A549 (cell line): ENCODE measurements at regions not wholly inside any gene's neighbourhood (a gene's known extent, or its start where the extent isn't known, plus 50 kb on each side); places are given as distances from the start of the nearest gene placed in this dataset.

Experiments
- BCL3 ChIP-seq: fragments of >200 bp; sonication (Bioruptor Twin); formaldehyde crosslinking; IDR thresholded peaks from 3 replicates; pipeline ENCODE4 v1.6.1; 2016
- BHLHE40 ChIP-seq: IDR thresholded peaks from 2 replicates; pipeline ENCODE4 v1.6.1; 2012; ENCODE audit warnings: low read depth, low read length, inconsistent platforms
- CHD2 ChIP-seq: fragments of 150-350 bp; IDR thresholded peaks from 2 replicates; pipeline ENCODE4 v1.6.1; 2014; ENCODE audit warnings: low read length; ENCODE audit not compliant: partially characterized antibody
- CTCF ChIP-seq: fragments of >200 bp; sonication (Bioruptor Twin); formaldehyde crosslinking; IDR thresholded peaks from 3 replicates; pipeline ENCODE4 v1.5.1; 2016
- EHMT2 ChIP-seq: fragments of 200-600 bp; sonication (generic); IDR thresholded peaks from 2 replicates; pipeline ENCODE4 v1.6.1; 2016; ENCODE audit warnings: antibody characterized with exemption, low read depth, mild to moderate bottlenecking, moderate library complexity
- EP300 ChIP-seq, 2 experiments: fragments of >200 bp; sonication (Bioruptor Twin); formaldehyde crosslinking; IDR thresholded peaks; 2 replicates in 1 of 2; 3 replicates in 1 of 2; pipeline ENCODE4 v1.6.1; 2016 to 2017
- MAX ChIP-seq: IDR thresholded peaks from 2 replicates; pipeline ENCODE4 v1.6.1; 2012
- RCOR1 ChIP-seq: fragments of 150-350 bp; IDR thresholded peaks from 2 replicates; pipeline ENCODE4 v1.6.1; 2014; ENCODE audit warnings: antibody characterized with exemption, low read length, low read depth
- RNF2 ChIP-seq: fragments of 200-600 bp; sonication (generic); IDR thresholded peaks from 2 replicates; pipeline ENCODE4 v1.6.1; 2016; ENCODE audit warnings: low read depth, mild to moderate bottlenecking, antibody characterized with exemption, moderate library complexity, borderline replicate concordance

- TF ChIP-seq EP300 (IDR thresholded peaks at IDR 0.05) (no peak), RCOR1 (no peak), CTCF (no peak), CHD2 (no peak), EHMT2 (no peak), BHLHE40 (no peak), RNF2 (no peak), BCL3 (no peak), MAX (no peak)
These were observed 361.0 kb downstream of the CD83 start for GRCh38 chr6:14478381-14479225.
